ENCODE measurements at regions not wholly inside any gene's neighbourhood (a gene's known extent, or its start where the extent isn't known, plus 50 kb on each side); places are given as distances from the start of the nearest gene placed in this dataset.

- DNase-seq (no peak), ATAC-seq (no peak)
- Histone ChIP-seq H3F3A (ENCODE audit: low read length, unreplicated experiment) (no peaks in the 10 kb centered on the region), H3K4me2 (ENCODE audit: low read length) (no peak overlapping the region), H3K36me3 (ENCODE audit: low read depth, low read length) (no peaks in the 10 kb centered on the region), H4K20me1 (ENCODE audit: low read length) (no peaks in the 10 kb centered on the region), H3K27ac (ENCODE audit: low read length) (no peak overlapping the region), H3K27me3 (ENCODE audit: low read length) (no peaks in the 10 kb centered on the region), H3K9me2 (replicated peaks; ENCODE audit: low read length) (no peaks in the 10 kb centered on the region), H3K9me3 (ENCODE audit: low read length) (no peaks in the 10 kb centered on the region), H2AFZ (ENCODE audit: low read length) (no peak overlapping the region), H3K4me1 (ENCODE audit: insufficient read depth, low read length) (no peaks in the 10 kb centered on the region; the same call in 1 of the 2 replicates), H3K79me2 (ENCODE audit: low read length) (no peaks in the 10 kb centered on the region), H3K9ac (ENCODE audit: low read length) (no peak overlapping the region), H3K4me3 (ENCODE audit: low read length) (no peak overlapping the region)
- CTCF ChIA-PET: no interaction called here
- intact Hi-C loops (cut with micrococcal nuclease): no loop called here
- POLR2A ChIA-PET (ENCODE audit: unreplicated experiment): no interaction called here
- TF ChIP-seq EZH2phosphoT487 (IDR thresholded peaks at IDR 0.05; ENCODE audit: borderline replicate concordance, low read length) (no peak), EZH2 (IDR thresholded peaks at IDR 0.05; ENCODE audit: low read length, unreplicated experiment) (no peak), CTCF (conservative IDR thresholded peaks at IDR 0.05; ENCODE audit: low read depth, low read length) (no peak)
- no TSS peak for BruUV-seq (replicated peaks)
These were observed 307.3 kb upstream of the DUSP10 start for GRCh38 chr1:222049176-222049575.

- Histone ChIP-seq H3K27me3 (ENCODE audit: low read length) (no peaks in the 10 kb centered on the region), H2AFZ (ENCODE audit: low read length) (0 out of 2 replicates have a peak overlapping the region, but pooled peaks have one; percentile 10), H3K79me2 (ENCODE audit: low read length) (no peaks in the 10 kb centered on the region), H3K9me3 (ENCODE audit: low read length) (no peaks in the 10 kb centered on the region), H3K4me3 (ENCODE audit: low read length) (no peak overlapping the region), H3K9ac (ENCODE audit: low read length) (no peak overlapping the region), H3K27ac (ENCODE audit: low read length) (no peak overlapping the region), H4K20me1 (ENCODE audit: low read length) (no peaks in the 10 kb centered on the region), H3K9me2 (replicated peaks; ENCODE audit: low read length) (no peaks in the 10 kb centered on the region), H3K36me3 (ENCODE audit: low read depth, low read length) (no peaks in the 10 kb centered on the region), H3K4me2 (ENCODE audit: low read length) (no peak overlapping the region), H3K4me1 (ENCODE audit: insufficient read depth, low read length) (no peaks in the 10 kb centered on the region), H3F3A (ENCODE audit: low read length, unreplicated experiment) (no peaks in the 10 kb centered on the region)
- intact Hi-C loops (cut with micrococcal nuclease): no loop called here
- ATAC-seq (peak; percentile 46; the same call in 1 of the 2 replicates), DNase-seq (peak; percentile 45)
- TF ChIP-seq CTCF (conservative IDR thresholded peaks at IDR 0.05; ENCODE audit: low read depth, low read length) (no peak), EZH2phosphoT487 (IDR thresholded peaks at IDR 0.05; ENCODE audit: borderline replicate concordance, low read length) (no peak), EZH2 (IDR thresholded peaks at IDR 0.05; ENCODE audit: low read length, unreplicated experiment) (no peak)
- BruUV-seq (replicated peaks): no TSS peak
- CTCF ChIA-PET: no interaction called here
- POLR2A ChIA-PET (ENCODE audit: unreplicated experiment): no interaction called here
These were observed 306.3 kb upstream of the DUSP10 start for GRCh38 chr1:222048094-222048595.

DNA sequence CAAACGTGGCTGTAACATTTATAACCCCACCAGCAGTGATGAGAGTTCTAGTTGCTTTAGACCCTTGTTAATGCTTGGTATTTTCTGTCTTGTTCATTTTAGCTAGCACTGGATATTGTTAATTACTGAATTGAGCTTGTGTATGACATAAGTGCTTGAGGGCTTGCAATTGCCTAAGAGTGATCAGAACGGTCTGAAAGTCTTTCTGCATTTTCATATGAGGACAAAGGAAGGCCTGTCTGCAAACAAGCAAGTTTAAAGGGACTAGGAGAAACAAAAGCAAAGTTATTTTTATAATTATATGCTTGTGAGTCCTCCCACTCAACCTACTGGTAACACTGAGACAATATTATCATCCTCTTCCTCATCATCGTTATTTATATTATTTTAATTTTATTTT, 305.5 kb upstream of the DUSP10 start:
- no peak for DNase-seq
- Histone ChIP-seq H3K9me3 (ENCODE audit: low read length) (no peaks in the 10 kb centered on the region), H3F3A (ENCODE audit: low read length, unreplicated experiment) (no peaks in the 10 kb centered on the region), H3K27me3 (ENCODE audit: low read length) (no peaks in the 10 kb centered on the region), H3K4me1 (ENCODE audit: insufficient read depth, low read length) (no peaks in the 10 kb centered on the region), H3K27ac (ENCODE audit: low read length) (no peak overlapping the region), H3K4me3 (ENCODE audit: low read length) (no peak overlapping the region), H3K9me2 (replicated peaks; ENCODE audit: low read length) (no peaks in the 10 kb centered on the region), H3K4me2 (ENCODE audit: low read length) (no peak overlapping the region), H3K9ac (ENCODE audit: low read length) (no peak overlapping the region), H4K20me1 (ENCODE audit: low read length) (no peaks in the 10 kb centered on the region), H3K36me3 (ENCODE audit: low read depth, low read length) (no peaks in the 10 kb centered on the region), H2AFZ (ENCODE audit: low read length) (no peak overlapping the region), H3K79me2 (ENCODE audit: low read length) (no peaks in the 10 kb centered on the region)
- ATAC-seq: no peak
- POLR2A ChIA-PET (ENCODE audit: unreplicated experiment): no interaction called here
- intact Hi-C loops (cut with micrococcal nuclease): no loop called here
- CTCF ChIA-PET: no interaction called here
- no TSS peak for BruUV-seq (replicated peaks)
- TF ChIP-seq EZH2phosphoT487 (IDR thresholded peaks at IDR 0.05; ENCODE audit: borderline replicate concordance, low read length): no peak
- TF ChIP-seq CTCF (conservative IDR thresholded peaks at IDR 0.05; ENCODE audit: low read depth, low read length): no peak
- no peak for TF ChIP-seq EZH2 (IDR thresholded peaks at IDR 0.05; ENCODE audit: low read length, unreplicated experiment)

Data from PC-3 (cell line).